22Rv1 (cell line): ENCODE measurements at regions not wholly inside any gene's neighbourhood (a gene's known extent, or its start where the extent isn't known, plus 50 kb on each side); places are given as distances from the start of the nearest gene placed in this dataset.

Experiments
- H3K27ac ChIP-seq: fragments of 450-650 bp; 2 replicates; pipeline ENCODE4 v1.5.1; 2017
- ZFX ChIP-seq: fragments of 450-650 bp; IDR thresholded peaks from 2 replicates; pipeline ENCODE4 v1.6.1; 2017; ENCODE audit warnings: antibody characterized with exemption, borderline replicate concordance
- TF ChIP-seq, protein P1 (sequence below): fragments of 450-650 bp; IDR thresholded peaks from 2 replicates; pipeline ENCODE4 v1.5.1; 2017; ENCODE audit warnings: mild to moderate bottlenecking

DNA sequence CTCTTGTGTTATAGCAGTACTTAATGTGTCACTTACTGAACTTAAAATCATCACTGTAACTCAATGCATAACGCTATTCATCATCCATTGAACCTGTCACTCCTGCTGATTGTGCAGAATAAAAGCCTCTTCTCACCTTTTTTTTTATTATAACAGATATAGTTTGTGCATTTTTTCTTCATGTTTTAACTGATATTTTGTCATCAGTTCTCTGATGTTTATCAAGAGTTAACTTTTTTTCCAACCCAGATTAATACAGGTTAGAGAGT, 100.4 kb downstream of the SLIT2 start:
- TF ChIP-seq, protein P1, sequence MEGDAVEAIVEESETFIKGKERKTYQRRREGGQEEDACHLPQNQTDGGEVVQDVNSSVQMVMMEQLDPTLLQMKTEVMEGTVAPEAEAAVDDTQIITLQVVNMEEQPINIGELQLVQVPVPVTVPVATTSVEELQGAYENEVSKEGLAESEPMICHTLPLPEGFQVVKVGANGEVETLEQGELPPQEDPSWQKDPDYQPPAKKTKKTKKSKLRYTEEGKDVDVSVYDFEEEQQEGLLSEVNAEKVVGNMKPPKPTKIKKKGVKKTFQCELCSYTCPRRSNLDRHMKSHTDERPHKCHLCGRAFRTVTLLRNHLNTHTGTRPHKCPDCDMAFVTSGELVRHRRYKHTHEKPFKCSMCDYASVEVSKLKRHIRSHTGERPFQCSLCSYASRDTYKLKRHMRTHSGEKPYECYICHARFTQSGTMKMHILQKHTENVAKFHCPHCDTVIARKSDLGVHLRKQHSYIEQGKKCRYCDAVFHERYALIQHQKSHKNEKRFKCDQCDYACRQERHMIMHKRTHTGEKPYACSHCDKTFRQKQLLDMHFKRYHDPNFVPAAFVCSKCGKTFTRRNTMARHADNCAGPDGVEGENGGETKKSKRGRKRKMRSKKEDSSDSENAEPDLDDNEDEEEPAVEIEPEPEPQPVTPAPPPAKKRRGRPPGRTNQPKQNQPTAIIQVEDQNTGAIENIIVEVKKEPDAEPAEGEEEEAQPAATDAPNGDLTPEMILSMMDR, result no peak
- TF ChIP-seq ZFX, result no peak
- H3K27ac ChIP-seq, result no peak overlapping the region

DNA sequence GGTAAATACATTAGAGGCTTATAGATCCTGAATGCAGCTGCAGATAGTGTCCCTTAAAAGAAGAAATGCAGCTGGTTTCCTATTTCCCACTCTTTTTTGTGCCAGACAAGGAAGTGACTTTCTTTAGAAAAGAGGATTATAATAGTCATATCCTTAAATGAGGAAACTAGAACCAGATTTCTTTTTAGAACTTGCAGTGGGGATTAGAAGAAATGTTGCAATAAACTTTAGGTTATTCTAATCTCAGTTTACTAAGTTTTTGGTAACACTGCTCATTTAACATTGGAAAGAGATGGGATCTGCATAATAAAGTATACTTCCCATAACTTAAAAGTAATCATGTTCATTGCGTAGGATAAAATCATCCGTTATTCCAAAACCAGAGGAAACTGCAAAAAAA, 101.9 kb downstream of the SLIT2 start:
- H3K27ac ChIP-seq, result no peak overlapping the region
- TF ChIP-seq, protein P1, result no peak
- no peak for TF ChIP-seq ZFX

DNA sequence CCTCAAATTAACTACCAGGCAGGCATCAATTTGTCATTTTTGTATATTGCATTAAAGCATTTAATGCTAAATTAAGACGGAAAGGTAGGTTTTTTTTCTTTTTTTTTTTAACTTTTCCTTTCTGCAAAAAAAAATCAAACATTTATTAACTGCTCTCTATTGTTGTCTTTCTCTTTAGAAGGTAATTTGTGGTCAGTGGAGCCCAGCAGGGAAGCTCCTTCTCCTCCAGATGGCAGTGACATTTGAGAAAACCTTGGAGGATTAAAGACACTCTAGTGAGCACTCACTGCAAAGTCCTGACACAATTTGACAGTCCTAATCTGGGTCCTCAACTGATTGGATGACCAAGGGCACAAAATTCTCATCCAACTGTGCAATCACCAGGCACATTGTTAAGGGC, 102.4 kb downstream of the SLIT2 start:
- H3K27ac ChIP-seq, result no peak overlapping the region
- no peak for TF ChIP-seq ZFX
- TF ChIP-seq, protein P1, result no peak

DNA sequence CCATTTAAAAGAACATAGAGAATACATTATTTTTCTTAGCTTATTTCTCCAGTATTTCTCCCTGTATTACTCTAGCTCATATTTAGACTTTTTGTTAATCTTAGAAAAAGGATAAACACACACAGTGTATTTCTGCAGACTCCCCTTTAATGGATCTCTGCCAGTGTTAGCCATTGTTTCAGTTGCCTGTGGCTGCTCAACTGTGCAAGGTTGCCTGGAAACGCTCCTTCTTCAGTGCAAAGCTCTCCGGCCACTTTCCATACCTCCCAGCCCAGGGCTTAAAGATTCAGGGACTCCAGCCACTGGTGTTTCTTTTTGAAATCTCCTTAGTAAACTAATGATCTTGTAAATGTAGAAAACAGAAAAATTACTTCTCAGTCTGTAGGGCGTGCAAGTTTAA, 104.9 kb downstream of the SLIT2 start:
- TF ChIP-seq, protein P1, result no peak
- TF ChIP-seq ZFX, result no peak
- H3K27ac ChIP-seq, result no peak overlapping the region

DNA sequence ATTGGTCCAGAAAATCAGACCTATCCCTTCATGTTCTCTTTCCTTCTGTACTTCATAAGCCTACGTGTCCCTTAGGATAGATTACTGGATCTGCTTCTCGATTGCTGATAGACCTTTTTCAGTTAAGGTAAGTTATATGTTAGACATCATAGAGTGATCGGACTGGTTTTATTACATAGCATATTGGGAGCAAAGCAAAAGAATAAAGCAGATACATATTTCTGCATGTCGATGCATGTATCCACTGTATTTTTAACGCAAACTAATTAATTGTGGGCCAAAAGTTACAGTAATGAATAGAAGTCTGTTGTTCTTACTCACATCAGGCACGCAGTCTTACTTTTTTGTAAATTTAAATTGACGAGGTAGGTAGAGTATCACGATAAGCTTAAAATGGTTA, 106.4 kb downstream of the SLIT2 start:
- no peak overlapping the region for H3K27ac ChIP-seq
- TF ChIP-seq ZFX, result no peak
- TF ChIP-seq, protein P1, result no peak

DNA sequence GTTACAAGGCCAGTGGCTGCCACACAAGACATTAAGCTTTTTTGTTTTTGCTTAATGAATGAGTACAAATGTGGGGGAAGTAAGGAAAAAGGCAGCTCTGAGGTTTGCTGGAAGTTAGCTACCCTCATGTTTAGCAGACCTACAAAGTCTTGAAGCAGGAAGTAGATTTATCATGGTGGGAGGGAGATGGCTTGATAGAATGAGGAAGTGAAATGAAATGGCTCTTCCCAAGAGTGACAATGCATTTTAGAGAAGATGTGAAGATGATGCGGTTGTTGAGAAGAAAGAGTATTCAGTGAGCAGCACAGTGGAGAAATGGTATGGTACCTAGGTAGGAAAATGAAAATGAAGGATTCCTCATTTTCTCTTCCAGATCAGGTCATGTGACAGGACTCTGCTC, 108.0 kb downstream of the SLIT2 start:
- no peak for TF ChIP-seq ZFX
- TF ChIP-seq, protein P1, result no peak
- no peak overlapping the region for H3K27ac ChIP-seq

DNA sequence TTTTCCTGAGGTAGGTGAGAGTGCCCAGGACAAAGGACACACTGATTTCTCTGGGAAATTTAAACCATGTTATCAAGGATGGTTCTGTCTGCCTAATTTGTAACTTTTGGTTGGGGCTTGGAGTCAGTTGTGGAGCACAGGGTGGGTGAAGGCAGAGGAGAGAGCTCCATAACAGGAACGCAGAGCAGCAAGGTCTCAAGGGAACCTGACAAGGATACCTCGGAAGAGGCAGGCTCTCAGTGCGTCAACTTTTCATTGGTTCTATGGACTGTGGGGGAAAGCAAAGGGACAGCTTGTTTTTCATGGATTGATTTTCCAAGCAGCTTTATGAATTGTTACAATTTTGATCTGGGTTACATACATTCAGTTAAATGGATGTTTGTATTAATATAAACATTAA, 110.4 kb downstream of the SLIT2 start:
- no peak overlapping the region for H3K27ac ChIP-seq
- TF ChIP-seq ZFX, result no peak
- TF ChIP-seq, protein P1, result no peak
